H1 (cell line): ENCODE measurements at regions not wholly inside any gene's neighbourhood (a gene's known extent, or its start where the extent isn't known, plus 50 kb on each side); places are given as distances from the start of the nearest gene placed in this dataset.
"Not testable (repeated sequence)": the region's sequence is repeated elsewhere in the genome, so short reads cannot be mapped to it uniquely, and the experiment has no call there.

Experiments
- CTCF ChIA-PET: fragments of 300-600 bp; sonication (Branson Sonifier 250); formaldehyde crosslinking; loops from one replicate; lab custom pipeline; 2021; ENCODE audit not compliant: partially characterized antibody; lab: Charles Lee
- POLR2A ChIA-PET: fragments of 300-600 bp; sonication (Branson Sonifier 250); formaldehyde crosslinking; loops from one replicate; lab custom pipeline; 2021; ENCODE audit warnings: inconsistent platforms; ENCODE audit not compliant: partially characterized antibody; lab: Charles Lee
- DNase-seq, 2 experiments: peaks; one replicate each; pipeline versions ENCODE4 v3.0.0 to v3.0.0-alpha.2; 2010 to 2022; ENCODE audit warnings: low spot score in 2 of 2, low read depth in 1 of 2, mixed read lengths in 1 of 2
- FAIRE-seq: peaks from 2 replicates; lab custom pipeline; 2011; peaks lifted over from hg19 to GRCh38; lab: Jason Lieb, UNC
- H2AFZ ChIP-seq: 2 replicates; pipeline ENCODE4 v1.8.1; 2012; ENCODE audit warnings: low read length, inconsistent platforms
- H2AK5ac ChIP-seq: 2 replicates; pipeline ENCODE4 v1.6.1; 2013; ENCODE audit warnings: low read depth, low read length
- H2BK120ac ChIP-seq: replicated peaks from 2 replicates; pipeline ENCODE3; 2013; ENCODE audit warnings: low read depth, low read length, inconsistent platforms
- H2BK12ac ChIP-seq: 2 replicates; pipeline ENCODE4 v1.6.1; 2013; ENCODE audit warnings: low read depth, low read length
- H2BK15ac ChIP-seq: 2 replicates; pipeline ENCODE4 v1.6.1; 2013; ENCODE audit warnings: low read length
- H2BK20ac ChIP-seq: 2 replicates; pipeline ENCODE4 v1.6.1; 2013; ENCODE audit warnings: low read length
- H2BK5ac ChIP-seq: 2 replicates; pipeline ENCODE4 v1.6.1; 2013; ENCODE audit warnings: low read depth, low read length
- H3K14ac ChIP-seq: 2 replicates; pipeline ENCODE4 v1.6.1; 2013; ENCODE audit warnings: inconsistent platforms; ENCODE audit not compliant: insufficient read length
- H3K18ac ChIP-seq: 2 replicates; pipeline ENCODE4 v1.6.1; 2013; ENCODE audit warnings: low read length; ENCODE audit errors: extremely low read depth
- H3K23ac ChIP-seq: 2 replicates; pipeline ENCODE4 v1.6.1; 2013; ENCODE audit warnings: inconsistent platforms; ENCODE audit not compliant: insufficient read length
- H3K23me2 ChIP-seq: 2 replicates; pipeline ENCODE4 v1.6.1; 2013; ENCODE audit warnings: low read depth, low read length
- H3K27ac ChIP-seq: 2 replicates; pipeline ENCODE4 v1.6.1; 2011; ENCODE audit warnings: low read depth, low read length, inconsistent platforms
- H3K27me3 ChIP-seq, 4 experiments: replicated peaks in 1 of 4; 1 replicate in 1 of 4; 2 replicates in 3 of 4; pipeline versions ENCODE4 v1.6.1 to v1.8.1; 2011 to 2013; ENCODE audit warnings: low read length in 3 of 4, mild to moderate bottlenecking in 3 of 4, inconsistent platforms in 2 of 4, mixed read lengths in 2 of 4, moderate library complexity in 1 of 4; ENCODE audit not compliant: control insufficient read depth in 3 of 4, insufficient read depth in 3 of 4; ENCODE audit errors: extremely low read depth in 1 of 4
- H3K36me3 ChIP-seq, 4 experiments: 2 replicates each; pipeline versions ENCODE4 v1.6.1 to v1.8.1; 2011 to 2013; ENCODE audit warnings: mild to moderate bottlenecking in 4 of 4, low read length in 3 of 4, moderate library complexity in 2 of 4, control low read depth in 1 of 4, inconsistent platforms in 1 of 4; ENCODE audit not compliant: insufficient read depth in 4 of 4, control insufficient read depth in 2 of 4
- H3K4ac ChIP-seq: replicated peaks from 2 replicates; pipeline ENCODE3; 2013; ENCODE audit warnings: low read length, low read depth, mixed read lengths, inconsistent platforms; ENCODE audit not compliant: insufficient read length
- H3K4me1 ChIP-seq, 4 experiments: replicated peaks in 1 of 4; 1 replicate in 1 of 4; 2 replicates in 3 of 4; pipeline versions ENCODE4 v1.6.1 to v1.8.1; 2011 to 2013; ENCODE audit warnings: low read length in 3 of 4, inconsistent platforms in 2 of 4, mixed read lengths in 1 of 4; ENCODE audit not compliant: insufficient read depth in 4 of 4, control insufficient read depth in 3 of 4
- H3K4me2 ChIP-seq, 2 experiments: 2 replicates each; pipeline versions ENCODE4 v1.6.1 to v1.8.1; 2011 to 2013; ENCODE audit warnings: low read depth in 2 of 2, low read length in 2 of 2, control low read depth in 1 of 2, inconsistent platforms in 1 of 2, mild to moderate bottlenecking in 1 of 2; ENCODE audit not compliant: insufficient read depth in 1 of 2
- H3K4me3 ChIP-seq, 4 experiments: fragments of 200-600, 300-600 bp in 1 of 4; sonication (generic), shearing (Covaris generic), sonication (Bioruptor Twin) in 1 of 4; 2 replicates each; pipeline versions ENCODE4 v1.5.1 to v1.8.1; 2011 to 2016; ENCODE audit warnings: low read length in 4 of 4, low read depth in 3 of 4, control low read depth in 2 of 4, inconsistent platforms in 2 of 4, mild to moderate bottlenecking in 2 of 4, mixed read lengths in 1 of 4, moderate library complexity in 1 of 4; ENCODE audit not compliant: insufficient read depth in 2 of 4; ENCODE audit errors: extremely low read depth in 1 of 4
- H3K56ac ChIP-seq: replicated peaks from 2 replicates; pipeline ENCODE3; 2013; ENCODE audit warnings: low read depth, mild to moderate bottlenecking, mixed read lengths, low read length, inconsistent platforms; ENCODE audit not compliant: insufficient read length
- H3K79me1 ChIP-seq: 2 replicates; pipeline ENCODE4 v1.6.1; 2013; ENCODE audit warnings: low read depth, low read length, control low read depth
- H3K79me2 ChIP-seq, 2 experiments: 2 replicates each; pipeline versions ENCODE4 v1.6.1 to v1.8.1; 2012 to 2013; ENCODE audit warnings: low read length in 2 of 2, mild to moderate bottlenecking in 2 of 2, inconsistent platforms in 1 of 2; ENCODE audit not compliant: insufficient read depth in 2 of 2, control insufficient read depth in 1 of 2
- H3K9ac ChIP-seq, 4 experiments: replicated peaks in 1 of 4; 1 replicate in 1 of 4; 2 replicates in 3 of 4; pipeline versions ENCODE4 v1.6.1 to v1.8.1; 2011 to 2013; ENCODE audit warnings: low read depth in 3 of 4, low read length in 3 of 4, control low read depth in 2 of 4, mild to moderate bottlenecking in 2 of 4, moderate library complexity in 2 of 4, inconsistent platforms in 1 of 4; ENCODE audit errors: extremely low read depth in 1 of 4
- H3K9me3 ChIP-seq, 2 experiments: 2 replicates each; pipeline versions ENCODE4 v1.6.1 to v1.8.1; 2012 to 2013; ENCODE audit warnings: mild to moderate bottlenecking in 2 of 2, moderate library complexity in 2 of 2, control low read depth in 1 of 2, inconsistent platforms in 1 of 2, low read depth in 1 of 2, low read length in 1 of 2, mixed read lengths in 1 of 2; ENCODE audit not compliant: insufficient read depth in 2 of 2
- H4K20me1 ChIP-seq, 2 experiments: replicated peaks in 1 of 2; 2 replicates each; pipeline versions ENCODE3 to v1.8.1; 2011 to 2013; ENCODE audit warnings: inconsistent platforms in 2 of 2, low read length in 2 of 2, mild to moderate bottlenecking in 1 of 2; ENCODE audit not compliant: insufficient read depth in 2 of 2, control insufficient read depth in 1 of 2
- H4K5ac ChIP-seq: 2 replicates; pipeline ENCODE4 v1.6.1; 2013; ENCODE audit warnings: low read length, low read depth, mixed read lengths, inconsistent platforms; ENCODE audit not compliant: insufficient read length
- H4K8ac ChIP-seq: 2 replicates; pipeline ENCODE4 v1.8.0; 2013; ENCODE audit warnings: mild to moderate bottlenecking, moderate library complexity, low read length, inconsistent platforms; ENCODE audit not compliant: insufficient read depth; ENCODE audit errors: extremely low read depth
- H4K91ac ChIP-seq: replicated peaks from 2 replicates; pipeline ENCODE3; 2013; ENCODE audit warnings: low read length, mixed read lengths, inconsistent platforms; ENCODE audit not compliant: insufficient read length
- EP300 ChIP-seq, 2 experiments: IDR thresholded peaks; 1 replicate in 1 of 2; 2 replicates in 1 of 2; pipeline ENCODE4 v1.6.1; 2011 to 2012; ENCODE audit warnings: low read depth in 2 of 2, low read length in 2 of 2, mild to moderate bottlenecking in 2 of 2, borderline replicate concordance in 1 of 2, inconsistent platforms in 1 of 2, moderate library complexity in 1 of 2
- WGBS, 2 experiments: shearing (Covaris generic) in 1 of 2; methylation state at CpG; one replicate each; pipeline versions ENCODE4 v1.1.6 to v1.1.7; 2013 to 2015; ENCODE audit warnings: low lambda C conversion rate in 2 of 2, mixed read lengths in 2 of 2, inconsistent platforms in 1 of 2, low coverage in 1 of 2, missing lambda C conversion rate in 1 of 2; ENCODE audit not compliant: insufficient replicate concordance in 2 of 2, insufficient coverage in 1 of 2, insufficient read length in 1 of 2; ENCODE audit errors: extremely low coverage in 1 of 2, missing lambda C conversion rate in 1 of 2; 5-methylcytosine and 5-hydroxymethylcytosine counted together

GRCh38 chr3:80733522-80734176 is 965.9 kb upstream of the ROBO1 start:
- no peak overlapping the region for H2BK12ac ChIP-seq
- H3K18ac ChIP-seq: no peak overlapping the region
- no peak for TF ChIP-seq EP300 (IDR thresholded peaks at IDR 0.05; ENCODE audit: borderline replicate concordance in 1 of 2, low read depth in 2 of 2, low read length in 2 of 2)
- H3K4me3 ChIP-seq: no peak overlapping the region
- H3K4ac ChIP-seq: no peak overlapping the region
- H3K36me3 ChIP-seq: no peaks in the 10 kb centered on the region
- no peak overlapping the region for H2BK20ac ChIP-seq
- no peak overlapping the region for H2BK5ac ChIP-seq
- no peak overlapping the region for H3K23ac ChIP-seq
- H3K79me2 ChIP-seq: no peaks in the 10 kb centered on the region
- no peaks in the 10 kb centered on the region for H3K79me1 ChIP-seq
- H2AK5ac ChIP-seq: no peak overlapping the region
- H3K27ac ChIP-seq: no peak overlapping the region
- H3K23me2 ChIP-seq: no peaks in the 10 kb centered on the region
- H4K91ac ChIP-seq: no peak overlapping the region
- no peaks in the 10 kb centered on the region for H4K20me1 ChIP-seq
- ChIA-PET POLR2A (no interaction called here), CTCF (no interaction called here)
- H2BK15ac ChIP-seq: no peak overlapping the region
- no peak overlapping the region for H3K56ac ChIP-seq
- no peak overlapping the region for H2BK120ac ChIP-seq
- H4K5ac ChIP-seq: no peak overlapping the region
- FAIRE-seq: no peak
- H3K9ac ChIP-seq: no peak overlapping the region
- H3K9me3 ChIP-seq: no peaks in the 10 kb centered on the region
- H3K27me3 ChIP-seq: no peaks in the 10 kb centered on the region
- no peak overlapping the region for H3K4me2 ChIP-seq
- 95% methylated on average over 5 of the region's 5 CpGs; no CpG with 5 or more reads in 1 of the 2 experiments for WGBS, 2 experiments
- H4K8ac ChIP-seq: no peak overlapping the region
- H2AFZ ChIP-seq: peak overlapping the region; percentile 32; the same call in 1 of the 2 replicates
- H3K14ac ChIP-seq: no peak overlapping the region
- no peaks in the 10 kb centered on the region for H3K4me1 ChIP-seq
- no peak for DNase-seq

- H2AK5ac ChIP-seq, H3K27ac ChIP-seq, H3K9me3 ChIP-seq, FAIRE-seq, H3K36me3 ChIP-seq, H2BK15ac ChIP-seq, H3K27me3 ChIP-seq, H2BK12ac ChIP-seq, H3K23ac ChIP-seq, H3K4me2 ChIP-seq, H3K18ac ChIP-seq, POLR2A ChIA-PET, H3K4me3 ChIP-seq, H2BK5ac ChIP-seq, DNase-seq, H3K9ac ChIP-seq, H4K20me1 ChIP-seq, H3K23me2 ChIP-seq, H3K4ac ChIP-seq, H2BK20ac ChIP-seq, H3K79me1 ChIP-seq, H2BK120ac ChIP-seq, CTCF ChIA-PET, H3K56ac ChIP-seq, H2AFZ ChIP-seq, H3K4me1 ChIP-seq, H4K8ac ChIP-seq, H4K91ac ChIP-seq, H3K79me2 ChIP-seq, H4K5ac ChIP-seq, H3K14ac ChIP-seq: not testable (repeated sequence)
- 95% methylated on average over 3 of the region's 3 CpGs; no CpG with 5 or more reads in 1 of the 2 experiments for WGBS, 2 experiments
These were observed 959.8 kb upstream of the ROBO1 start for GRCh38 chr3:80727561-80727960.
